ENCODE measurements at regions not wholly inside any gene's neighbourhood (a gene's known extent, or its start where the extent isn't known, plus 50 kb on each side); places are given as distances from the start of the nearest gene placed in this dataset.

DNA sequence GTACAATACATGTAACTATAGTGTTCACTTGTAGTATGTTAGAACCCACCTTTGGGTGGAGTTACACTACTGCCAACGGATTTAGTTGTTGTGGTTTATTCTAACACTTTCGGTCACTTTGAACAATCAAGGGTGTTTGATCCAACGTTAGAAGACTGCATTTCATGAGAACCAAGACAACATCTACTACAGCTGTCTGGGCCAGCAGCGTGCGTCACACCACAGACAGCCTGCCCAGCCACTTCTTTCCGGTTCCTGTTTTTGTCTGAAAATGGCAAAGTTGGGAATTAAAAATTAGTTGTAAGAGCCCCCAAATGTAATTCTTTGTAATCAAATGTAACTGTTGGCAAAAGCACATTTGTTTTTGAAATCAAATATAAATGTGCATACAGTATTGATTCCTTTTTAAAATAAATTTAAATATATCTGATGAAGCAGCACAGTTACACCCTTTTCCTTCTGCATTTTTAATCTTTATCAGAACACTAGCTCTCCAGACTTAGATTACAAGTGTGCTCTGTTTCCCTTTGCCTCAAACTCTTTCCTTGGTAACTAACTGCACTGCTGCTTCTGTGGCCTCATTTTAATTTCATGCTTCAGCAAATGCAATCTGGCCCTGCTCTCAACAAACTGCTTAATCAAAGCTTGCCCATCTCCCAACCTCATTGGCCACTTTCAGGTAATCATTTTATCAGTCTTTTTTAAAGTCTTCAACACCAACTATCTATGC, 86.6 kb upstream of the DPH5 start:
- TF ChIP-seq, protein P1, sequence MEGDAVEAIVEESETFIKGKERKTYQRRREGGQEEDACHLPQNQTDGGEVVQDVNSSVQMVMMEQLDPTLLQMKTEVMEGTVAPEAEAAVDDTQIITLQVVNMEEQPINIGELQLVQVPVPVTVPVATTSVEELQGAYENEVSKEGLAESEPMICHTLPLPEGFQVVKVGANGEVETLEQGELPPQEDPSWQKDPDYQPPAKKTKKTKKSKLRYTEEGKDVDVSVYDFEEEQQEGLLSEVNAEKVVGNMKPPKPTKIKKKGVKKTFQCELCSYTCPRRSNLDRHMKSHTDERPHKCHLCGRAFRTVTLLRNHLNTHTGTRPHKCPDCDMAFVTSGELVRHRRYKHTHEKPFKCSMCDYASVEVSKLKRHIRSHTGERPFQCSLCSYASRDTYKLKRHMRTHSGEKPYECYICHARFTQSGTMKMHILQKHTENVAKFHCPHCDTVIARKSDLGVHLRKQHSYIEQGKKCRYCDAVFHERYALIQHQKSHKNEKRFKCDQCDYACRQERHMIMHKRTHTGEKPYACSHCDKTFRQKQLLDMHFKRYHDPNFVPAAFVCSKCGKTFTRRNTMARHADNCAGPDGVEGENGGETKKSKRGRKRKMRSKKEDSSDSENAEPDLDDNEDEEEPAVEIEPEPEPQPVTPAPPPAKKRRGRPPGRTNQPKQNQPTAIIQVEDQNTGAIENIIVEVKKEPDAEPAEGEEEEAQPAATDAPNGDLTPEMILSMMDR (IDR thresholded peaks at IDR 0.05; ENCODE audit: extremely low read depth in 1 of 2, insufficient read depth in 1 of 2, low read depth in 1 of 2, low read length in 2 of 2): no peak
- TF ChIP-seq POLR2AphosphoS5 (IDR thresholded peaks at IDR 0.05; ENCODE audit: insufficient read depth, low read depth, low read length) (peak; percentile 32), EZH2 (IDR thresholded peaks at IDR 0.05; ENCODE audit: borderline replicate concordance, low read depth, low read length, severe bottlenecking) (no peak)

Data from endothelial cell of umbilical vein (primary cell).